Adrenal gland (tissue), 5 donors: ENCODE measurements at regions not wholly inside any gene's neighbourhood (a gene's known extent, or its start where the extent isn't known, plus 50 kb on each side); places are given as distances from the start of the nearest gene placed in this dataset.

Experiments used
- CTCF ChIP-seq, 6 experiments: fragments of 450-650 bp in 4 of 6; fragments of 200-600 bp in 2 of 6; sonication (generic) in 1 of 6; IDR thresholded peaks; 1 replicate in 5 of 6; 2 replicates in 1 of 6; pipeline versions ENCODE4 v1.5.1 to v1.8.0; 2016 to 2021; ENCODE audit warnings: antibody characterized with exemption in 6 of 6, mild to moderate bottlenecking in 2 of 6, moderate library complexity in 1 of 6
- POLR2A ChIP-seq, 2 donors: fragments of 450-650 bp; IDR thresholded peaks; one replicate each; pipeline ENCODE4 v1.6.1; 2017; ENCODE audit warnings: antibody characterized with exemption in 2 of 2, mild to moderate bottlenecking in 2 of 2, moderate library complexity in 1 of 2
- donor health status: DM: no; HTN: no; CAD: no.

DNA sequence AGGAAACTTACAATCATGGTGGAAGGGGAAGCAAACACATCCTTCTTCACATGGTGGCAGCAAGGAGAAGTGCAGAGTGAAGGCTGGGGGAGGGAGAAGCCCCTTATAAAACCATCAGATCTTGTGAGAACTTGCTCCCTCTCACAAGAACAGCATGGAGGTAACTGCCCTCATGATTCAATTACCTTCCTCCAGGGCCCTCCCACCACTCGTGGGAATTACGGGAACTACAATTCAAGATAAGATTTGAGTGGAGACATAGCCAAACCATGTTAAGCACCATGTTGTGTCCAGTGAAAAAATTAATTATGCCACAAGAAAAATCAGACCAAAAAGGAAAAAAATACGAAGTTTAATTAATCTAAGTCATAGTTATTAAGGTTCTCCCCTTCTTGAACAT, 109.5 kb downstream of the CLDN17 start:
- TF ChIP-seq CTCF (IDR thresholded peaks at IDR 0.05) (no peak), POLR2A (IDR thresholded peaks at IDR 0.05) (no peak)
